ENCODE measurements at regions not wholly inside any gene's neighbourhood (a gene's known extent, or its start where the extent isn't known, plus 50 kb on each side); places are given as distances from the start of the nearest gene placed in this dataset.
"Not testable (repeated sequence)": the region's sequence is repeated elsewhere in the genome, so short reads cannot be mapped to it uniquely, and the experiment has no call there.

DNA sequence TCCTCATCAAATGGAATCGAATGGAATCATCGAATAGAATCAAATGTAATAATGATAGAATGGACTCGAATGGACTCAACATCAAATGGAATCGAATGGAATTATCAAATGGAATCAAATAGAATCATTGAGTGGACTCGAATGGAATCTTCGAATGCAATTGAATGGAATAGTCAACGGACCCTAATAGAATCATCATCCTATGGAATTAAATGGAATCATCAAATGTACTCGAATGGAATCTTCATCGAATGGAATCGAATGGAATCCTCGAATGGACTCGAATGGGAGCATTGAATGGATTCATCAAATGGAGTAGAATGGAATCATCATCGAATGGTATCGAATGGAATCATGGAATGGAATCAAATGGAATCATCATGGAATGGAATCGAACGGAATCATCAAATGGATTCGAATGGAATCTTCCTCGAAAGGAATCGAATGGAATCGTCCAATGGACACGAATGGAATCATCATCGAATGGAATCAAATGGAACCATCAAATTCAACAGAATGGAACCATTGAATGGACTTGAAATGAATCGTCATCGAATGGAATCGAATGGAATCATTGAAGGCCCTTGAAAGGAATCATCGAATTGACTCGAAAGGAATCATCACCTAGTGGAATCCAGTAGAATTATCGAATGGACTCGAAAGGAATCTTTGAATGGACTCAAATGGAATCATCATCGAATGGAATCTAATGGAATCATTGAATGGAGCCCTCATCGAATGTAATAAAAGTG, 224.9 kb downstream of the SHCBP1 start:
- not testable (repeated sequence) for H3K56ac ChIP-seq (ENCODE audit: low read length); H4K5ac ChIP-seq (ENCODE audit: low read length); H3K4me2 ChIP-seq (ENCODE audit: low read length); H2BK15ac ChIP-seq (replicated peaks; ENCODE audit: low read depth); H3K4ac ChIP-seq (ENCODE audit: low read depth, low read length); H3K79me1 ChIP-seq (ENCODE audit: low read length); H2AK5ac ChIP-seq (ENCODE audit: low read length); H3K4me1 ChIP-seq (ENCODE audit: control insufficient read depth, low read depth, low read length); H3K23ac ChIP-seq (ENCODE audit: low read length); H3K79me2 ChIP-seq (ENCODE audit: control insufficient read depth, insufficient read depth, low read length); H3K36me3 ChIP-seq (ENCODE audit: control insufficient read depth, insufficient read depth, low read length); H2BK5ac ChIP-seq (ENCODE audit: low read length); H3K27me3 ChIP-seq (ENCODE audit: insufficient read depth, low read length, poor library complexity); H4K8ac ChIP-seq (ENCODE audit: low read depth, low read length); H3K9ac ChIP-seq (ENCODE audit: low read length); H3K18ac ChIP-seq (ENCODE audit: low read length); H3K4me3 ChIP-seq (ENCODE audit: low read length); H3K27ac ChIP-seq (ENCODE audit: low read depth, low read length); H2BK120ac ChIP-seq (ENCODE audit: low read depth, low read length)
- peak; percentile 17 for DNase-seq
- WGBS (ENCODE audit: extremely low coverage, insufficient coverage, low lambda C conversion rate) = no CpG with 5 or more reads among the region's 31 CpGs

DNA sequence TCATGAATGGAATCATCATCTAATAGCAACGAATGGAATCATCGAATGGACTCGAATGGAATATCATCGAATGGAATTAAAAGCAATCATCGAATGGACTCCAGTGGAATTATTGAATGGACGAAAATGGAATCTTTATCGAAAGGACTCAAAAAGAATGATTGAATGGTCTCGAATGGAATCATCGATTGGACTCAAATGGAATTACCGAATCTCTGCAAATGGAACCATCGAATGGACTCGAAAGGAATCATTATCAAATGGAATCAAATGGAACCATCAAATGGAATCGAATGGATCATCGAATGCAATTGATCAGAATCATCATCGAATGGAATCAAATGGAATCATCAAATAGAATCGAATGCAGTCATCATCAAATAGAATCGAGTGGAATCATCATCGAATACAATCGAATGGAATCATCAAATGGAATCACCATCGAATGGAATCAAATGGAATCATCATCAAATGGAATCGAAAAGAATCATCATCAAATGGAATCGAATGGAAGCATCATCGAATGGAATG, 225.7 kb downstream of the SHCBP1 start:
- H3K4ac ChIP-seq (ENCODE audit: low read depth, low read length); H3K4me3 ChIP-seq (ENCODE audit: low read length); H3K79me2 ChIP-seq (ENCODE audit: control insufficient read depth, insufficient read depth, low read length); H4K5ac ChIP-seq (ENCODE audit: low read length); H3K18ac ChIP-seq (ENCODE audit: low read length); H3K4me1 ChIP-seq (ENCODE audit: control insufficient read depth, low read depth, low read length); H2BK15ac ChIP-seq (replicated peaks; ENCODE audit: low read depth); H2AK5ac ChIP-seq (ENCODE audit: low read length); H3K9ac ChIP-seq (ENCODE audit: low read length); H4K8ac ChIP-seq (ENCODE audit: low read depth, low read length); H3K27ac ChIP-seq (ENCODE audit: low read depth, low read length); H2BK120ac ChIP-seq (ENCODE audit: low read depth, low read length); H3K4me2 ChIP-seq (ENCODE audit: low read length); H3K27me3 ChIP-seq (ENCODE audit: insufficient read depth, low read length, poor library complexity); H3K56ac ChIP-seq (ENCODE audit: low read length); H2BK5ac ChIP-seq (ENCODE audit: low read length); H3K36me3 ChIP-seq (ENCODE audit: control insufficient read depth, insufficient read depth, low read length); H3K79me1 ChIP-seq (ENCODE audit: low read length); H3K23ac ChIP-seq (ENCODE audit: low read length): not testable (repeated sequence)
- no CpG with 5 or more reads among the region's 23 CpGs for WGBS (ENCODE audit: extremely low coverage, insufficient coverage, low lambda C conversion rate)
- peak; percentile 16 for DNase-seq

- H3K23ac ChIP-seq (ENCODE audit: low read length); H2AK5ac ChIP-seq (ENCODE audit: low read length); H3K4me3 ChIP-seq (ENCODE audit: low read length); H3K36me3 ChIP-seq (ENCODE audit: control insufficient read depth, insufficient read depth, low read length); H3K9ac ChIP-seq (ENCODE audit: low read length); H3K56ac ChIP-seq (ENCODE audit: low read length); DNase-seq; H3K4ac ChIP-seq (ENCODE audit: low read depth, low read length); H2BK15ac ChIP-seq (replicated peaks; ENCODE audit: low read depth); H3K4me1 ChIP-seq (ENCODE audit: control insufficient read depth, low read depth, low read length); H3K79me2 ChIP-seq (ENCODE audit: control insufficient read depth, insufficient read depth, low read length); H2BK5ac ChIP-seq (ENCODE audit: low read length); H4K8ac ChIP-seq (ENCODE audit: low read depth, low read length); H3K4me2 ChIP-seq (ENCODE audit: low read length); H3K79me1 ChIP-seq (ENCODE audit: low read length); H2BK120ac ChIP-seq (ENCODE audit: low read depth, low read length); H3K18ac ChIP-seq (ENCODE audit: low read length); H3K27ac ChIP-seq (ENCODE audit: low read depth, low read length); H4K5ac ChIP-seq (ENCODE audit: low read length); H3K27me3 ChIP-seq (ENCODE audit: insufficient read depth, low read length, poor library complexity): not testable (repeated sequence)
- WGBS (ENCODE audit: extremely low coverage, insufficient coverage, low lambda C conversion rate) = no CpG with 5 or more reads among the region's 17 CpGs
Observed at GRCh38 chr16:46394963-46395362, 226.2 kb downstream of the SHCBP1 start.

GRCh38 chr16:46394149-46394548, 227.0 kb downstream of the SHCBP1 start:
- DNase-seq; H3K4me3 ChIP-seq (ENCODE audit: low read length); H3K79me2 ChIP-seq (ENCODE audit: control insufficient read depth, insufficient read depth, low read length): not testable (repeated sequence)

GRCh38 chr16:46392930-46393722, 228.1 kb downstream of the SHCBP1 start:
- not testable (repeated sequence) for H3K56ac ChIP-seq (ENCODE audit: low read length); H3K4me2 ChIP-seq (ENCODE audit: low read length); H3K9ac ChIP-seq (ENCODE audit: low read length); H4K8ac ChIP-seq (ENCODE audit: low read depth, low read length); H2AK5ac ChIP-seq (ENCODE audit: low read length); H2BK15ac ChIP-seq (replicated peaks; ENCODE audit: low read depth); H3K27ac ChIP-seq (ENCODE audit: low read depth, low read length); H3K4ac ChIP-seq (ENCODE audit: low read depth, low read length); H2BK5ac ChIP-seq (ENCODE audit: low read length); H3K18ac ChIP-seq (ENCODE audit: low read length); H3K36me3 ChIP-seq (ENCODE audit: control insufficient read depth, insufficient read depth, low read length); H3K4me3 ChIP-seq (ENCODE audit: low read length); H3K23ac ChIP-seq (ENCODE audit: low read length); H4K5ac ChIP-seq (ENCODE audit: low read length); H3K79me1 ChIP-seq (ENCODE audit: low read length); H3K4me1 ChIP-seq (ENCODE audit: control insufficient read depth, low read depth, low read length); H3K27me3 ChIP-seq (ENCODE audit: insufficient read depth, low read length, poor library complexity); H3K79me2 ChIP-seq (ENCODE audit: control insufficient read depth, insufficient read depth, low read length); H2BK120ac ChIP-seq (ENCODE audit: low read depth, low read length)
- DNase-seq = peak; percentile 36
- no CpG with 5 or more reads among the region's 26 CpGs for WGBS (ENCODE audit: extremely low coverage, insufficient coverage, low lambda C conversion rate)

More at GRCh38 chr16:46394149-46394548, 227.0 kb downstream of the SHCBP1 start:
- not testable (repeated sequence) for H2BK120ac ChIP-seq (ENCODE audit: low read depth, low read length); H3K27ac ChIP-seq (ENCODE audit: low read depth, low read length); H3K4me2 ChIP-seq (ENCODE audit: low read length); H3K36me3 ChIP-seq (ENCODE audit: control insufficient read depth, insufficient read depth, low read length); H3K4me1 ChIP-seq (ENCODE audit: control insufficient read depth, low read depth, low read length); H2BK15ac ChIP-seq (replicated peaks; ENCODE audit: low read depth); H4K5ac ChIP-seq (ENCODE audit: low read length); H3K18ac ChIP-seq (ENCODE audit: low read length); H3K27me3 ChIP-seq (ENCODE audit: insufficient read depth, low read length, poor library complexity); H2BK5ac ChIP-seq (ENCODE audit: low read length); H3K9ac ChIP-seq (ENCODE audit: low read length); H3K4ac ChIP-seq (ENCODE audit: low read depth, low read length); H4K8ac ChIP-seq (ENCODE audit: low read depth, low read length); H3K56ac ChIP-seq (ENCODE audit: low read length); H3K23ac ChIP-seq (ENCODE audit: low read length); H2AK5ac ChIP-seq (ENCODE audit: low read length); H3K79me1 ChIP-seq (ENCODE audit: low read length)
- no CpG with 5 or more reads among the region's 18 CpGs for WGBS (ENCODE audit: extremely low coverage, insufficient coverage, low lambda C conversion rate)

Data from mesendoderm (in vitro differentiated cells).